ENCODE measurements at regions not wholly inside any gene's neighbourhood (a gene's known extent, or its start where the extent isn't known, plus 50 kb on each side); places are given as distances from the start of the nearest gene placed in this dataset.

DNA sequence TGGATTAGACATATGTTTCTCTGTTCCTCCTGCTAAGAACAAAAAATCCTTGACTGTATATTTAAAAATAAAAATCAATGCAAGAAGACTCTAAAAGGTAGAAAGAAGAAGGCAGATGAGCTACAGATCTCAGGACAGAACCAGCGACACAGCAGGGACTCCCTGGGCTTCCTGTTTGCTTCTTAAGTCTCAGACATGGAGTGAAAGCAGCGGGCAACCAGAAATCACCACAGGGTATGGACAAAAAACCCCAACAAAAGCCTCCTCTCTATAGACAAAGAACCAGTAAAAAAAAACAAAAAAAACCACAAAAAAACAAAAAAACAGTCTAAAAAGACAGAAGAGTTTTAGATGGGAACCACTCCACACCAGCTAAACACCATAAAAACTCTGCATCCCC is 971.0 kb upstream of the GYPC start:
- Histone ChIP-seq H3K4me1 (ENCODE audit: control insufficient read depth in 1 of 2, insufficient read depth in 2 of 2, low read length in 2 of 2) (no peaks in the 10 kb centered on the region), H3K27me3 (ENCODE audit: control insufficient read depth in 1 of 2, insufficient read depth in 2 of 2, low read length in 2 of 2) (no peaks in the 10 kb centered on the region), H3K27ac (ENCODE audit: low read depth, low read length) (no peak overlapping the region), H3K9me3 (ENCODE audit: control insufficient read depth in 1 of 2, low read length in 2 of 2) (no peaks in the 10 kb centered on the region), H3K36me3 (ENCODE audit: control insufficient read depth in 1 of 2, insufficient read depth in 2 of 2, low read length in 2 of 2) (no peaks in the 10 kb centered on the region), H3K9ac (ENCODE audit: low read depth in 1 of 2, low read length in 2 of 2) (no peak overlapping the region), H3K4me3 (ENCODE audit: low read depth in 1 of 2, low read length in 2 of 2) (no peak overlapping the region)

DNA sequence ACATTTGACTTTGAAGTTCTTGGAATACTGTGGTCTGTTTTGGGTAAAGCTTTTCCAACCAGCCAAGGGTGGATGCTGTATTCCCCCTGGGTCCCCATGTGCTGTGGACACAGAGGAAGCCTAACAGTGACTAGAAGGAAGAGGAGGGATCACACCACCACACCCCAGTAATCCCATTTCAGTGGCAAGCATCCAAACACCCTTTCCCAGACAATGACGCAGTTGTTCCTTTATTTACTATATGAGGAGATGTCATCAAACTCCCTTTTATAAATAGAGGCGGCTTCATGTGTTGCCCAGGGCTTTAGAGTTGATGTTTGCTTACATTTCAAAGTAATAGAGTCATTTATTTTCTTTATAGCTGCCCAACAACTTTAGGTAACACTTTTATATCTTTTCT is 959.4 kb upstream of the GYPC start:
- H3K4me1 ChIP-seq (ENCODE audit: control insufficient read depth in 1 of 2, insufficient read depth in 2 of 2, low read length in 2 of 2): no peaks in the 10 kb centered on the region
- H3K27ac ChIP-seq (ENCODE audit: low read depth, low read length): no peak overlapping the region
- no peak overlapping the region for H3K4me3 ChIP-seq (ENCODE audit: low read depth in 1 of 2, low read length in 2 of 2)
- no peaks in the 10 kb centered on the region for H3K36me3 ChIP-seq (ENCODE audit: control insufficient read depth in 1 of 2, insufficient read depth in 2 of 2, low read length in 2 of 2)
- no peaks in the 10 kb centered on the region for H3K27me3 ChIP-seq (ENCODE audit: control insufficient read depth in 1 of 2, insufficient read depth in 2 of 2, low read length in 2 of 2)
- no peaks in the 10 kb centered on the region for H3K9me3 ChIP-seq (ENCODE audit: control insufficient read depth in 1 of 2, low read length in 2 of 2)
- no peak overlapping the region for H3K9ac ChIP-seq (ENCODE audit: low read depth in 1 of 2, low read length in 2 of 2)

DNA sequence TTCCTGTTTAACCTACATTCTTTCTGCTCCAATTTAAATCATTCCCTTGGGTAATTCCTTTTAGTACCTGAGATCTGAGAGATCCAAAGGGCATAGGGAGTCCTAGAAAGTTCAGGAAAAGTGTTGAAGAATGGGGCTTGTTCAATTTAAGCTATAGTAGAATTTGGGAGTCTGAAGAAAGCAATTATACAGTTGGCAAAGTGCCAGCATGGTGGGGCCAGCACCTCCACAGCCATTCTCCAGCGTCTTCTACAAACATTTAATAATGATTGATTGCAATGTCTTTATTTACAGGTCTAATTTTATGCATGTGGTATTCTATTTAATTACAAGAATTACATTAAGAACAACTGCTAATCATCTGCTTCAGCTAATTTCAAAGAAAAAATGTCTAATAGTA is 957.7 kb upstream of the GYPC start:
- Histone ChIP-seq H3K4me1 (ENCODE audit: control insufficient read depth in 1 of 2, insufficient read depth in 2 of 2, low read length in 2 of 2) (no peaks in the 10 kb centered on the region), H3K9me3 (ENCODE audit: control insufficient read depth in 1 of 2, low read length in 2 of 2) (no peaks in the 10 kb centered on the region), H3K9ac (ENCODE audit: low read depth in 1 of 2, low read length in 2 of 2) (no peak overlapping the region), H3K27me3 (ENCODE audit: control insufficient read depth in 1 of 2, insufficient read depth in 2 of 2, low read length in 2 of 2) (no peaks in the 10 kb centered on the region), H3K36me3 (ENCODE audit: control insufficient read depth in 1 of 2, insufficient read depth in 2 of 2, low read length in 2 of 2) (no peaks in the 10 kb centered on the region), H3K27ac (ENCODE audit: low read depth, low read length) (no peak overlapping the region), H3K4me3 (ENCODE audit: low read depth in 1 of 2, low read length in 2 of 2) (no peak overlapping the region)

DNA sequence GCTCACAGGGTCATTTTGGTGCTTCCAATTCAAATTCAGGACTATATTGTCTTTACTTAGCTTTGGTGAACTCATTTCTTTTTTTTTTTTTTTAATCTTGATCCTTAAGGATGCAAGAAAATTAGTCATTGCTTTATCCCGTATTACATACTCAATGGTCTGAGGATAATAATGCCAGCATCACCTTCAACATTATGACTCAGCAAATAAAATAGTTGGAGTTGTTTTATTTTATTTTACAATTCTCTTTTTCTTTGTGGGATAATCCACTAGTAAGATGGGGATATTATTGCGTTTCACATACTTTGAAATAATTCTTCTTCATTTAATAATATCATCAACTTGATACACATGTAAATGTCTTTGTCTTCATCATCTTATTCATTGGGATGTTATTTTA is 954.9 kb upstream of the GYPC start:
- Histone ChIP-seq H3K27ac (ENCODE audit: low read depth, low read length) (no peak overlapping the region), H3K9ac (ENCODE audit: low read depth in 1 of 2, low read length in 2 of 2) (no peak overlapping the region), H3K36me3 (ENCODE audit: control insufficient read depth in 1 of 2, insufficient read depth in 2 of 2, low read length in 2 of 2) (no peaks in the 10 kb centered on the region), H3K27me3 (ENCODE audit: control insufficient read depth in 1 of 2, insufficient read depth in 2 of 2, low read length in 2 of 2) (no peaks in the 10 kb centered on the region), H3K4me1 (ENCODE audit: control insufficient read depth in 1 of 2, insufficient read depth in 2 of 2, low read length in 2 of 2) (no peaks in the 10 kb centered on the region), H3K9me3 (ENCODE audit: control insufficient read depth in 1 of 2, low read length in 2 of 2) (no peaks in the 10 kb centered on the region), H3K4me3 (ENCODE audit: low read depth in 1 of 2, low read length in 2 of 2) (no peak overlapping the region)

DNA sequence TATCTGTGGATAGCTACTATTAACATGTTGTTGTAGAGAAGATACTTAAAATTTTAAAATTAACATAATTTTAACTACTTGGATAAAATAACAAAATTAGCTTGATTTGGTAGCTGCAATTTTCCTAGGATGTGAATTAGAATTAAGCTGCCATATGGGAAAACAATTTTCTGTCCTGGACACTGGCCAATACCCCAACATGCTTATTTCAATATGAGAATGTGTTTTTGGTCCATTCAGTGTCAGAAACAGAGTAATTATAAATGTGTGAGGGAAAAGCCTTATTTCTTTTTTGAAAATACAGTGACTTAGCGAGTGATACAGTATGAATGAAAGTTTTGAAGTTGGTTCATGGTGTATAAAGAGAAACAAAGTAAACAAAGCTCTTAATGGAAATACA is 948.3 kb upstream of the GYPC start:
- H3K9me3 ChIP-seq (ENCODE audit: control insufficient read depth in 1 of 2, low read length in 2 of 2): no peaks in the 10 kb centered on the region
- H3K4me1 ChIP-seq (ENCODE audit: control insufficient read depth in 1 of 2, insufficient read depth in 2 of 2, low read length in 2 of 2): no peaks in the 10 kb centered on the region
- H3K9ac ChIP-seq (ENCODE audit: low read depth in 1 of 2, low read length in 2 of 2): no peak overlapping the region
- no peak overlapping the region for H3K27ac ChIP-seq (ENCODE audit: low read depth, low read length)
- H3K4me3 ChIP-seq (ENCODE audit: low read depth in 1 of 2, low read length in 2 of 2): no peak overlapping the region
- H3K36me3 ChIP-seq (ENCODE audit: control insufficient read depth in 1 of 2, insufficient read depth in 2 of 2, low read length in 2 of 2): no peaks in the 10 kb centered on the region
- no peaks in the 10 kb centered on the region for H3K27me3 ChIP-seq (ENCODE audit: control insufficient read depth in 1 of 2, insufficient read depth in 2 of 2, low read length in 2 of 2)

DNA sequence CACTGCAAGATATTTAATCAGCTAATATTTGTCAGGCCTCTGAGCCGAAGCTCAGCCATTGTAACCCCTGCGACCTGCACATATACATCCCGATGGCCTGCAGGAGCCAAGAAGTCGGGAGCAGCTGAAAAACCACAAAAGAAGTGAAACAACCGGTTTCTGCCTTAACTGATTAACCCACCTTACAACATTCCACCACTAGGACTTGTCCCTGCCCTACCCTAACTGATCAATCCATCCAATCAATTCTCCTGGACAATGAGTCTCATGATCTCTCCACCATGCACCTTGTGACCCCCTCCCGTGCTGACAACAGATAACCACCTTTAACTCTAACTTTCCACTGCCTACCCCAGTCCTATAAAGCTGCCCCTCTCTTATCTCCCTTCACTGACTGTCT is 945.4 kb upstream of the GYPC start:
- no peak overlapping the region for H3K9ac ChIP-seq (ENCODE audit: low read depth in 1 of 2, low read length in 2 of 2)
- no peak overlapping the region for H3K4me3 ChIP-seq (ENCODE audit: low read depth in 1 of 2, low read length in 2 of 2)
- H3K4me1 ChIP-seq (ENCODE audit: control insufficient read depth in 1 of 2, insufficient read depth in 2 of 2, low read length in 2 of 2): no peaks in the 10 kb centered on the region
- no peaks in the 10 kb centered on the region for H3K9me3 ChIP-seq (ENCODE audit: control insufficient read depth in 1 of 2, low read length in 2 of 2)
- no peaks in the 10 kb centered on the region for H3K27me3 ChIP-seq (ENCODE audit: control insufficient read depth in 1 of 2, insufficient read depth in 2 of 2, low read length in 2 of 2)
- H3K27ac ChIP-seq (ENCODE audit: low read depth, low read length): no peak overlapping the region
- no peaks in the 10 kb centered on the region for H3K36me3 ChIP-seq (ENCODE audit: control insufficient read depth in 1 of 2, insufficient read depth in 2 of 2, low read length in 2 of 2)

DNA sequence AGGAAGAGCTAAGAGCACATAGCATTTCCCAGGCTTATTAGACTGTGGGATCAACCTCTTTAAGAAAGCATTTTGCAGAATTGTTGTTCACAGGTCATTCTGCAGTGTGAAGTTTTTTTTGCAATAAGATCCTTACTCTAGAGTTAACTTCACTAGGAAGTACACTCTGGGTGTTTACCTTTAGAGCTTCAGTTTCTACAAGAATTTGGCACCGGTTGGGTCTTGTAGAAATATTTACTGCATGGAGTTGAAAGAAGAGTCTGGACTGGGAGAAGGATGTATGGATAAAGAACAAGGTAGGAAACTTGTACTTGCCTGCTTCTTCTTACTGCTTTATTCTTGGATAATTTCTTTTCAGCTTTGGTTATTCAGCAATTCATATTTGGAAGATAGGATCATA is 944.9 kb upstream of the GYPC start:
- Histone ChIP-seq H3K9me3 (ENCODE audit: control insufficient read depth in 1 of 2, low read length in 2 of 2) (no peaks in the 10 kb centered on the region), H3K27me3 (ENCODE audit: control insufficient read depth in 1 of 2, insufficient read depth in 2 of 2, low read length in 2 of 2) (no peaks in the 10 kb centered on the region), H3K4me3 (ENCODE audit: low read depth in 1 of 2, low read length in 2 of 2) (no peak overlapping the region), H3K36me3 (ENCODE audit: control insufficient read depth in 1 of 2, insufficient read depth in 2 of 2, low read length in 2 of 2) (no peaks in the 10 kb centered on the region), H3K9ac (ENCODE audit: low read depth in 1 of 2, low read length in 2 of 2) (no peak overlapping the region), H3K27ac (ENCODE audit: low read depth, low read length) (no peak overlapping the region), H3K4me1 (ENCODE audit: control insufficient read depth in 1 of 2, insufficient read depth in 2 of 2, low read length in 2 of 2) (no peaks in the 10 kb centered on the region)

DNA sequence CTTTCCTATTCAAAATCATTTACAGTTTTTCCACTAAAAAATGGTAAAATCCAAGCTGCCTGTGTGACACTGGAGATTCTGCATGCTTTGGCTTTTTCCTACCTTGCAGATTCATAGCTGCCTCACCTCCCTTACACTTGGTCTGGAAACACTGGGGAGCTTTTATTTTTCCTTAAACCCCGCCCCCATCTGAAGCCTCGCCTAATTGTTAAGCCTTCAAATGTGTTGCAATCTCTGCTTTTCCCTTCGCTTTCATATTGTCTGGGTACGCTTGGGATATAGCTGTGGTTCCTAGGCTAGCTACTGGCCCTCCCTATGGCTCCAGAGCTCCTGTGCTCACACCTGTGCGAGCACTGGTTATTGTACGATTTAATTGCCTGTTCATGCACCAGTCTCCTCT is 942.4 kb upstream of the GYPC start:
- no peaks in the 10 kb centered on the region for H3K9me3 ChIP-seq (ENCODE audit: control insufficient read depth in 1 of 2, low read length in 2 of 2)
- H3K9ac ChIP-seq (ENCODE audit: low read depth in 1 of 2, low read length in 2 of 2): no peak overlapping the region
- no peaks in the 10 kb centered on the region for H3K27me3 ChIP-seq (ENCODE audit: control insufficient read depth in 1 of 2, insufficient read depth in 2 of 2, low read length in 2 of 2)

DNA sequence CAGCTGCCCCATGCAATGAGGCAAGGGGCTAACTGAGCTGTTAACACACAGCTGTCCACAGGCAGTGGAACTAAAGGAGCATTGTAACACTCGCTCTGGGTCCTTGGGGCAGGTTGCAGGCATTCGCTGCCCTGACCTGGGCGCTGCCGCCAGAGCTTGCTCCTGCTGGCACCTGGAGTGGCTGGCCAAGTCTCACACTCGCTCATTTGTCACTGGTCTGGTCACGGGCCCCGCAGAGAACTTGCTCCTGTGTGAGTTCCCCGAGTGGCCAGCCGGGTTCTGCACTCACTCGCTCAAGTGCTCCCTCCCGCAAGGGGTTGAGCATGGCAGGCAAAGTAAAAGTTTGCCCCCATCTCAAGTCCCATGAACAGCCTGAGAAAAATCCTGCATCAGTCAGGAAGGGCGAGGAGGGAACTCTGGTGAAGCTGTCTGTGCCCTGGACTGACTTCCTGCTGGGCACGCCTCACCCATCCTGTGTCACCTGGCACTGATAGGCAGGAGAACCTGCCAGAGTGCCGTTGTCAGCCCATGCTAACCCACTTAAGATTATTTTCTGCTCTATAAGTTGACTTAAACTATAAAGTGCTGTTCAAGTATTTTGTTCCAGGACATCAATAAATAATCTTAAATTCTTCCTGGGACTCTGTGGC is 934.8 kb upstream of the GYPC start:
- Histone ChIP-seq H3K36me3 (ENCODE audit: control insufficient read depth in 1 of 2, insufficient read depth in 2 of 2, low read length in 2 of 2) (no peaks in the 10 kb centered on the region), H3K27ac (ENCODE audit: low read depth, low read length) (no peak overlapping the region), H3K9ac (ENCODE audit: low read depth in 1 of 2, low read length in 2 of 2) (no peak overlapping the region), H3K4me1 (ENCODE audit: control insufficient read depth in 1 of 2, insufficient read depth in 2 of 2, low read length in 2 of 2) (no peaks in the 10 kb centered on the region), H3K27me3 (ENCODE audit: control insufficient read depth in 1 of 2, insufficient read depth in 2 of 2, low read length in 2 of 2) (no peaks in the 10 kb centered on the region), H3K9me3 (ENCODE audit: control insufficient read depth in 1 of 2, low read length in 2 of 2) (no peaks in the 10 kb centered on the region), H3K4me3 (ENCODE audit: low read depth in 1 of 2, low read length in 2 of 2) (no peak overlapping the region)

More for the DNA sequence above, 942.4 kb upstream of the GYPC start:
- H3K4me3 ChIP-seq (ENCODE audit: low read depth in 1 of 2, low read length in 2 of 2): no peak overlapping the region
- no peaks in the 10 kb centered on the region for H3K4me1 ChIP-seq (ENCODE audit: control insufficient read depth in 1 of 2, insufficient read depth in 2 of 2, low read length in 2 of 2)
- no peaks in the 10 kb centered on the region for H3K36me3 ChIP-seq (ENCODE audit: control insufficient read depth in 1 of 2, insufficient read depth in 2 of 2, low read length in 2 of 2)
- H3K27ac ChIP-seq (ENCODE audit: low read depth, low read length): no peak overlapping the region

DNA sequence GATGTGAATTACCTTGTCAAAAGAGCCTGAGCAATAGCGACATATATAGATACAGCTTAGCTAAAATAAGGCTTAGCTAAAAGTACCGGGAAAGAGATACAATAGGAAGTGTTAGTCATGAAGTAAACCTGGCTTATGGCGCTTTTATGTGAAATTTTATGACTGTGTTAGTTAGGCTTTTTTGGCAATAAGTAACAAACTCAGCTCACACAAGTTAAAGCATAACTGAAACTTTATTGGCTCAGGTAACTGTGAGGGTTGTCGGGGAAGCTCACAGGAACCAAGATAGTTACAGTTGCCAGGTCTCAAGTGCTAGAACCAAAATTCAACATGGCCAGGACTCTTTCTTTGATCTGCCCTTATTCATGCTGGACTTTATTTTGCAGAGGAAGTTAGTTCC is 925.0 kb upstream of the GYPC start:
- H3K27ac ChIP-seq (ENCODE audit: low read depth, low read length): no peak overlapping the region

DNA sequence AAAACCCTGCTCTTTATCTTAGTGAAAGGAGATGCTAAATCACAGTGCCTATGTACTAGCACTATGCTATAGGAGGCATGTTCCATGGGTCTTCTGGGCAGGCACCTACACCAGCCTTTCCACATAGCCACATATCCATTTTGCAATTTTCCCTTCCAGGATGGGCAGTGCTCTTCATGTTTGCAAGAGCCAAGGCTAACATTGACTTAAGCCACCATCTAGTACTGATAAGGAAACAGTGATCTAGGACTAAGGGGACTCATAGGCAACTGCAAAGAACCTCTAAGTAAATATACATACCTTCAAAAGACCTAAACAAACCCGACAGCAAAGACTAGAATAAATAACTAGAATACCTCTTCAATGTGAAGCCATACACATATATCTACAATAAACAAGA is 919.7 kb upstream of the GYPC start:
- no peaks in the 10 kb centered on the region for H3K36me3 ChIP-seq (ENCODE audit: control insufficient read depth in 1 of 2, insufficient read depth in 2 of 2, low read length in 2 of 2)
- H3K27me3 ChIP-seq (ENCODE audit: control insufficient read depth in 1 of 2, insufficient read depth in 2 of 2, low read length in 2 of 2): no peaks in the 10 kb centered on the region
- no peak overlapping the region for H3K4me3 ChIP-seq (ENCODE audit: low read depth in 1 of 2, low read length in 2 of 2)

More for the DNA sequence above, 925.0 kb upstream of the GYPC start:
- Histone ChIP-seq H3K9ac (ENCODE audit: low read depth in 1 of 2, low read length in 2 of 2) (no peak overlapping the region), H3K9me3 (ENCODE audit: control insufficient read depth in 1 of 2, low read length in 2 of 2) (peaks cover 0 to 8% of the 10 kb centered on the region in 2 donors), H3K27me3 (ENCODE audit: control insufficient read depth in 1 of 2, insufficient read depth in 2 of 2, low read length in 2 of 2) (no peaks in the 10 kb centered on the region), H3K4me3 (ENCODE audit: low read depth in 1 of 2, low read length in 2 of 2) (no peak overlapping the region), H3K4me1 (ENCODE audit: control insufficient read depth in 1 of 2, insufficient read depth in 2 of 2, low read length in 2 of 2) (no peaks in the 10 kb centered on the region), H3K36me3 (ENCODE audit: control insufficient read depth in 1 of 2, insufficient read depth in 2 of 2, low read length in 2 of 2) (no peaks in the 10 kb centered on the region)

More for the DNA sequence above, 919.7 kb upstream of the GYPC start:
- no peak overlapping the region for H3K9ac ChIP-seq (ENCODE audit: low read depth in 1 of 2, low read length in 2 of 2)
- H3K9me3 ChIP-seq (ENCODE audit: control insufficient read depth in 1 of 2, low read length in 2 of 2): no peaks in the 10 kb centered on the region
- no peak overlapping the region for H3K27ac ChIP-seq (ENCODE audit: low read depth, low read length)
- H3K4me1 ChIP-seq (ENCODE audit: control insufficient read depth in 1 of 2, insufficient read depth in 2 of 2, low read length in 2 of 2): no peaks in the 10 kb centered on the region
